Mesothelial cell of epicardium (in vitro differentiated cells): ENCODE measurements at regions not wholly inside any gene's neighbourhood (a gene's known extent, or its start where the extent isn't known, plus 50 kb on each side); places are given as distances from the start of the nearest gene placed in this dataset.

Experiments used
- DNase-seq, 2 experiments: peaks; one replicate each; pipeline ENCODE4 v3.0.0; 2021; ENCODE audit warnings: low spot score in 2 of 2; ENCODE audit not compliant: unreplicated experiment in 2 of 2
- H3K27ac Mint-ChIP-seq: 2 replicates; pipeline ENCODE4 v1.8.0; 2021; ENCODE audit warnings: mixed read lengths
- H3K27me3 Mint-ChIP-seq: 2 replicates; pipeline ENCODE4 v1.8.0; 2021; ENCODE audit warnings: low read depth, mixed read lengths
- H3K36me3 Mint-ChIP-seq: 2 replicates; pipeline ENCODE4 v1.8.0; 2021; ENCODE audit warnings: mixed read lengths
- H3K4me1 Mint-ChIP-seq: 2 replicates; pipeline ENCODE4 v1.8.0; 2021; ENCODE audit warnings: mixed read lengths
- H3K4me3 Mint-ChIP-seq: 2 replicates; pipeline ENCODE4 v1.8.0; 2021; ENCODE audit warnings: mild to moderate bottlenecking, moderate library complexity, mixed read lengths
- H3K9me3 Mint-ChIP-seq: 2 replicates; pipeline ENCODE4 v1.8.0; 2021; ENCODE audit warnings: mixed read lengths
- TF ChIP-seq, protein P1 (sequence below): fragments of 200-600 bp; sonication (generic); IDR thresholded peaks from one replicate; pipeline ENCODE4 v1.5.0; 2021; ENCODE audit warnings: antibody characterized with exemption; ENCODE audit not compliant: unreplicated experiment

DNA sequence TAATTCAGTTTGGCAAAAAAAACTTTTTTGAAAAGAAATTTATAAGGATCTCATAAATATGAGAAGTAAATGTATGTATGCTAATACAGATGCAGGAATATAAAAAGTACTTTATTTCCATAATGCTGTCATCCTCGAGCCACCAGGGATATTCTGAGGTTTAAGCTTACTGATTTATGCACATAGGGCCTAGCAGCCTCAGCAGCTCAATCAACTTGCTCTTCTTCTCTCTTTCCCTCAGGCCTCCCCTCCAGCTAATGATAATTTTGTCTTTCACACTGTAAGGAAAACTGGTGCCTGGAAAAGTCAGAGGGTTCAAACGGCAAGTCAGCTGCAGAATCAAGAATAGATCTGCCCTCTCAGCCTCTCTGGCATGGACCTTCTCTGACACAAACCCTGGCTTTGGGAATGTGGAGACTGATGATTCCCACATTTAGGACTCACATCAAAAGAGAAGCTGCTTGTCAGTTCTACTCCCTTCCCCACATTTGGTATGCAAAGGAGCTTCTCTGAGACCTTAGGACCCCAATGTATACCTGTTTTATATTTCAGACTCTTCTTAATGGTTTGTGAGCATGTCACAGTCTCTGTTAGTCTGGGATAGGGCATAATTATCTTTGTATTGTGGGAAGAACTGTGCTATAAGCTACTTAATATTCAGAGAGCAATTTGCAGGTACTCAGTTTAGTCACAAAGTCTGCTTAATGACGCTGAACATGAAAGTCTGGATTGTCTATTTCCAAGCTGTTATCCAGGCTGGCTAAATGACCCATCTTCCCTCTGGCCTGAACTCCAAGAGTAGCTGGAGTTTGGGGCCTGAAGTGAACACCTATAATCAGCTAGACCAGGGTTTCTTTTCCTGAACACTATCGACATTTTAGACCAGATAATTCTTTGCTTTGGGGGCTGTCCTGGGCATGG lies 52.1 kb upstream of the DIPK1A start:
- Mint-ChIP-seq H3K4me3 (no peak overlapping the region), H3K9me3 (no peaks in the 10 kb centered on the region), H3K27ac (no peak overlapping the region), H3K36me3 (no peaks in the 10 kb centered on the region), H3K4me1 (peaks cover 4% of the 10 kb centered on the region), H3K27me3 (no peaks in the 10 kb centered on the region)
- TF ChIP-seq, protein P1, sequence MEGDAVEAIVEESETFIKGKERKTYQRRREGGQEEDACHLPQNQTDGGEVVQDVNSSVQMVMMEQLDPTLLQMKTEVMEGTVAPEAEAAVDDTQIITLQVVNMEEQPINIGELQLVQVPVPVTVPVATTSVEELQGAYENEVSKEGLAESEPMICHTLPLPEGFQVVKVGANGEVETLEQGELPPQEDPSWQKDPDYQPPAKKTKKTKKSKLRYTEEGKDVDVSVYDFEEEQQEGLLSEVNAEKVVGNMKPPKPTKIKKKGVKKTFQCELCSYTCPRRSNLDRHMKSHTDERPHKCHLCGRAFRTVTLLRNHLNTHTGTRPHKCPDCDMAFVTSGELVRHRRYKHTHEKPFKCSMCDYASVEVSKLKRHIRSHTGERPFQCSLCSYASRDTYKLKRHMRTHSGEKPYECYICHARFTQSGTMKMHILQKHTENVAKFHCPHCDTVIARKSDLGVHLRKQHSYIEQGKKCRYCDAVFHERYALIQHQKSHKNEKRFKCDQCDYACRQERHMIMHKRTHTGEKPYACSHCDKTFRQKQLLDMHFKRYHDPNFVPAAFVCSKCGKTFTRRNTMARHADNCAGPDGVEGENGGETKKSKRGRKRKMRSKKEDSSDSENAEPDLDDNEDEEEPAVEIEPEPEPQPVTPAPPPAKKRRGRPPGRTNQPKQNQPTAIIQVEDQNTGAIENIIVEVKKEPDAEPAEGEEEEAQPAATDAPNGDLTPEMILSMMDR = no peak
- no peak for DNase-seq

DNA sequence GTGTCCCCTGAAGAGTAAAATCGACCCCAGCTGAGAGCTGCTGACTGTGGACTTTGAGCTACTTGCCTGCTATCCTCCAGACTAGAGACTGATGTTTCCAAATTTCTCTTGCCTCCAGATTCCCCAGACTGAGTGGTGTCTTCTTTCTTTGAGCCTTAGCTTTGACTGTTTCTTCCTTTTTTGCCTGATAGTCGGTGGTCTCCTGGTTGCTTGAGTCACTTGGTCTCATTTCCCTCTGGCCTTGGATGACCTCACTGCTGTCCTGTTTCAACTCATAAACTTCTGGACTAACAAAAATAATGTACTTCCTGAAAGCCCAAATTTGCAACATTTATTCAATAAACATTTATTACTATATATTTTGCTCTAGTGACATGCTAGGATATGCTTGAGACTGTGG lies 52.9 kb upstream of the DIPK1A start:
- peaks cover 4% of the 10 kb centered on the region for H3K27me3 Mint-ChIP-seq
- H3K4me3 Mint-ChIP-seq = no peak overlapping the region
- H3K27ac Mint-ChIP-seq = no peak overlapping the region
- TF ChIP-seq, protein P1 = no peak
- no peaks in the 10 kb centered on the region for H3K9me3 Mint-ChIP-seq
- H3K36me3 Mint-ChIP-seq = no peaks in the 10 kb centered on the region
- DNase-seq = no peak
- peaks cover 3% of the 10 kb centered on the region for H3K4me1 Mint-ChIP-seq

DNA sequence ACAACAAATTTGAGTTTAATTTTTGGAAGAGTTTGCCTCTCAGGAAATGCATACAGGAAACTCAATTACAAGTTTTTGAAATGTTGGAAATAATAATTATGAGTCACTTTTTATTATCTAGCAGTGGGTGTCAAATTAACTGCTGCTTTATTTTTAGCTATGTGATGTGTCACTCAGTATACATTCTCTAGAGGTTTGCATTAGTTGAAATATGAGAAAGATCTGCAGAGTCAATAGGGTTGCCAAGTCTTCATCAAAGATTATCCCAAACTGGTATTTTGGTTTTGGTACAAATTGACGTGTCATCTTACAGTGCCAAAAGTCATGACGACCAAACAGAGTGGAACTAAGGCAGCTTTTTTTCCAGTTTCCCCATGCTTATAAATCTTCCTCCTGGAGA lies 54.3 kb upstream of the DIPK1A start:
- Mint-ChIP-seq H3K4me3 (no peak overlapping the region), H3K27me3 (peaks cover 7% of the 10 kb centered on the region), H3K27ac (no peak overlapping the region)

DNA sequence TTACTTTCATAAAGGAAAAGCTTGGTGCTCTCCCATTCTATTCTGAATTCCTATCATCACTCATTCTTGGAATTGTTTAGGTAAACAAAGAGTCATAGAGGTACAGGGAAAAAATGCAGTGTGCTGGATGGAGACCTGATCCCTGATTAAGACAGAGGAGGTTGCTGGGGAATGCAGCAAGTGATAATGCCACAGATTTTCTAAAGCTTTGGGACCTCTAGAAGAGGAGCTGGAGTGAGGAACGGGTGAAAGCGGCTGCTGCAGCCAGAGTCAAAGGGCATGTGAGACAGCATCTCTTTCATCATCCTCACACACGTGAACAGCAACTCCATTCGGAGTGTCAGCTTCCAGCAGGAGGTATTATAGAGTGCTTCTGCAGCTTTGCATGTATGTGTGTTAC lies 54.9 kb upstream of the DIPK1A start:
- DNase-seq = no peak
- Mint-ChIP-seq H3K9me3 (no peaks in the 10 kb centered on the region), H3K27ac (no peak overlapping the region), H3K36me3 (no peaks in the 10 kb centered on the region), H3K4me3 (no peak overlapping the region), H3K4me1 (peaks cover 3% of the 10 kb centered on the region), H3K27me3 (peaks cover 7% of the 10 kb centered on the region)
- TF ChIP-seq, protein P1 = no peak

More for the DNA sequence above, 54.3 kb upstream of the DIPK1A start:
- TF ChIP-seq, protein P1 = no peak
- H3K9me3 Mint-ChIP-seq = no peaks in the 10 kb centered on the region
- DNase-seq = no peak
- no peaks in the 10 kb centered on the region for H3K36me3 Mint-ChIP-seq
- H3K4me1 Mint-ChIP-seq = peaks cover 3% of the 10 kb centered on the region

DNA sequence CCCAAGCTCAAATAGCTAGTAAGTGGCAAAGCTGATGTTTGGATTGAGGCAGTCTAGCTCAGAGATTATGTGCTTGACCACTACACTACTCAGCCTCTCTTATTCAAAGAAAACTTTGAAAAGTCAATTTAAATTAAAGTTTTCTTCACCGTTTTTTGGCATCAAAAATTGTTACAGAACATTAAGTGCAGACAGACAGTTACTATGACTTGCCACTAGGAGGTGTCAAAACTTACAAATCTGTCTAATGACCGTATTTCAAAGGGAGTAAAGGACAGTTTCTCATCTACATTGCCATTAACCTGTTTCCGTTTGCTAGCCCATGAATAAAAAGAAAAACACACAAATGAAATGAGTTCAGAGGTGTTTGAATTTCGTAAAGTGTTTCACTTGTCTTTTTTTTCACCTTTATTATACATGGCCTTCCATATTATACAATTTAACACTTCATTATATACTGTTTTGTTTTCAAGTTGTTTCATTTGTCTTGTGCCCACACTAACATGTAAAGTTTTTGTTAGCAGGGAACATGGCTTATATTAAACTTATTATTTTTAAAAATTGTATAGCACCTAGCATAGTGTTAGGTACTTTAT lies 57.4 kb upstream of the MTF2 start:
- no peak for DNase-seq
- Mint-ChIP-seq H3K27me3 (peaks cover 9% of the 10 kb centered on the region), H3K27ac (no peak overlapping the region), H3K4me3 (no peak overlapping the region), H3K4me1 (peaks cover 4% of the 10 kb centered on the region), H3K9me3 (no peaks in the 10 kb centered on the region), H3K36me3 (no peaks in the 10 kb centered on the region)
- TF ChIP-seq, protein P1 = peak; percentile 83
